LNCAP (cell line): ENCODE measurements at regions not wholly inside any gene's neighbourhood (a gene's known extent, or its start where the extent isn't known, plus 50 kb on each side); places are given as distances from the start of the nearest gene placed in this dataset.

Source experiments
- CTCF ChIP-seq: fragments of 450-650 bp; IDR thresholded peaks from 2 replicates; pipeline ENCODE4 v1.5.1; 2017; ENCODE audit warnings: mild to moderate bottlenecking

GRCh38 chr2:57796527-57796926 lies 250.1 kb upstream of the VRK2 start:
- TF ChIP-seq CTCF: no peak

- no peak for TF ChIP-seq CTCF
Observed at GRCh38 chr2:57798346-57798745, 248.3 kb upstream of the VRK2 start.

- no peak for TF ChIP-seq CTCF
Observed at GRCh38 chr2:57802243-57802642, 244.4 kb upstream of the VRK2 start.

DNA sequence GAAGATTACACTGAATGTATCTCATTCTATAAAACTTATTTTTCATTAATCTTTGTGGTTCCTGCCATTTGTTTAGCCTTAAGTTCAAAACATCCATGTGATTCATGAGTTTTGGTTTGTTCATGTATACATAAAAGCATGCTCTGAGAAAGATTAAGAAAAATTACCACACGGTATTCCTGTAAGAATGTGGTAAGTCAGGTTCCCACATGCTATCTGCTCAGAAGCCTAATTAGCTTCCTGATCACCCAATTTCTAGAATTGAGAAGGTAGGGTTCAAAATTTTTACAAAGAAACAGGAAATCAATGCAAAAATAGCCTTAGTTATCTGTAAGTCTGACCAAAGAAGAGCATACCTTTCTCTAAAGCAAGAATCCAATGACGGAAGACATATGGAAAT lies 241.6 kb upstream of the VRK2 start:
- TF ChIP-seq CTCF: no peak

GRCh38 chr2:57806449-57806968 lies 240.1 kb upstream of the VRK2 start:
- no peak for TF ChIP-seq CTCF

GRCh38 chr2:57809230-57809629 lies 237.4 kb upstream of the VRK2 start:
- TF ChIP-seq CTCF: no peak

DNA sequence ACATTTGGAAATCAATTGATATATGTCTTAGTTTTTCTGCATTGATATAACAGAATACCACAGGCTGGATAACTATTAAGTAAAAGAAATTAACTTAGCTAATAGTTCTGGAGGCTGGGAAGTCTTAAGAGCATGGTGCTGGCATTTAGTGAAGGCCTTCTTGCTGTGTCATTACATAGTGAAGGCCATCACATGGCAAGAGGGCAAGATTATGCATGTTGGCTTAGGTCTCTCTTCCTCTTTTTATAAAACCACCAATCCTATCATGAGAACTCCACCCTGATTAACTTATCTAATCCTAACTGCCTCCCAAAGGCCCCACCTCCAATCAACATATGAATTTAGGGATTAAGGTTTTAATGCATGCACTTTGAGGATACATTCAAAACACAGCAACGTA lies 225.5 kb upstream of the VRK2 start:
- no peak for TF ChIP-seq CTCF

- TF ChIP-seq CTCF: no peak
Observed at GRCh38 chr2:57828221-57828620, 218.4 kb upstream of the VRK2 start.
